GM12864 (cell line): ENCODE measurements at regions not wholly inside any gene's neighbourhood (a gene's known extent, or its start where the extent isn't known, plus 50 kb on each side); places are given as distances from the start of the nearest gene placed in this dataset.

Experiments
- DNase-seq: peaks from one replicate; pipeline ENCODE4 v3.0.0-alpha.2; 2011; ENCODE audit warnings: low read depth
- H3K4me3 ChIP-seq: 2 replicates; pipeline ENCODE4 v1.5.1; 2011; ENCODE audit warnings: mild to moderate bottlenecking, low read depth, low read length, control low read depth
- TF ChIP-seq, protein P1 (sequence below): IDR thresholded peaks from 2 replicates; pipeline ENCODE4 v1.5.1; 2011; ENCODE audit warnings: low read depth, mild to moderate bottlenecking, moderate library complexity, low read length, control low read depth, inconsistent platforms; ENCODE audit errors: missing control alignments

- TF ChIP-seq, protein P1, sequence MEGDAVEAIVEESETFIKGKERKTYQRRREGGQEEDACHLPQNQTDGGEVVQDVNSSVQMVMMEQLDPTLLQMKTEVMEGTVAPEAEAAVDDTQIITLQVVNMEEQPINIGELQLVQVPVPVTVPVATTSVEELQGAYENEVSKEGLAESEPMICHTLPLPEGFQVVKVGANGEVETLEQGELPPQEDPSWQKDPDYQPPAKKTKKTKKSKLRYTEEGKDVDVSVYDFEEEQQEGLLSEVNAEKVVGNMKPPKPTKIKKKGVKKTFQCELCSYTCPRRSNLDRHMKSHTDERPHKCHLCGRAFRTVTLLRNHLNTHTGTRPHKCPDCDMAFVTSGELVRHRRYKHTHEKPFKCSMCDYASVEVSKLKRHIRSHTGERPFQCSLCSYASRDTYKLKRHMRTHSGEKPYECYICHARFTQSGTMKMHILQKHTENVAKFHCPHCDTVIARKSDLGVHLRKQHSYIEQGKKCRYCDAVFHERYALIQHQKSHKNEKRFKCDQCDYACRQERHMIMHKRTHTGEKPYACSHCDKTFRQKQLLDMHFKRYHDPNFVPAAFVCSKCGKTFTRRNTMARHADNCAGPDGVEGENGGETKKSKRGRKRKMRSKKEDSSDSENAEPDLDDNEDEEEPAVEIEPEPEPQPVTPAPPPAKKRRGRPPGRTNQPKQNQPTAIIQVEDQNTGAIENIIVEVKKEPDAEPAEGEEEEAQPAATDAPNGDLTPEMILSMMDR = no peak
Measured at GRCh38 chr14:101001311-101002069, 98.0 kb upstream of the RTL1 start.

GRCh38 chr14:101002738-101003137 is 99.2 kb upstream of the RTL1 start:
- H3K4me3 ChIP-seq = no peak overlapping the region
- TF ChIP-seq, protein P1 = no peak
- no peak for DNase-seq

More at GRCh38 chr14:101001311-101002069, 98.0 kb upstream of the RTL1 start:
- no peak for DNase-seq
- H3K4me3 ChIP-seq = no peak overlapping the region

- H3K4me3 ChIP-seq = no peak overlapping the region
- DNase-seq = no peak
- TF ChIP-seq, protein P1 = no peak
Measured at GRCh38 chr14:101004176-101004575, 100.7 kb upstream of the RTL1 start.

DNA sequence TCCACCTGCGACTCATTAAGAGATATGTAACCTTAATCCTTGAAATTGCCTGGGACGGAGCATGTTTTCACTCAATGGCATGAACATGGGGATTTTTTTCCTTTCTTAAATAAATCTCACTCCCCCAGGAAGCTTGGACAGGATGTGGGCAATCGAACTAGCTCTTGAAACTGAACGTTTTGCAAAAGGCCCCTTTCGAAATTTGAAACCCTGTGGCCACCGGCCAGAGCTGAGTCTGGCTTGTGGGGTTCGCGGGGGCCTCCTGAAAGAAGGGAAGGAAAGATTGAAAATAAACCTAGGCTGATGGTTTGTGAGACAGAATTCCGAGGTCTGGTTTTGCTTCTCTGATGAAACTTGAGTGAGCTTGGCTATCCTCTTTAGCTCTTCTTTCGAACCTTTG is 101.4 kb upstream of the RTL1 start:
- no peak for DNase-seq

GRCh38 chr14:101005447-101005846 is 101.9 kb upstream of the RTL1 start:
- DNase-seq = no peak
- H3K4me3 ChIP-seq = no peak overlapping the region
- TF ChIP-seq, protein P1 = no peak

More for the DNA sequence above, 101.4 kb upstream of the RTL1 start:
- no peak overlapping the region for H3K4me3 ChIP-seq
- TF ChIP-seq, protein P1 = no peak

DNA sequence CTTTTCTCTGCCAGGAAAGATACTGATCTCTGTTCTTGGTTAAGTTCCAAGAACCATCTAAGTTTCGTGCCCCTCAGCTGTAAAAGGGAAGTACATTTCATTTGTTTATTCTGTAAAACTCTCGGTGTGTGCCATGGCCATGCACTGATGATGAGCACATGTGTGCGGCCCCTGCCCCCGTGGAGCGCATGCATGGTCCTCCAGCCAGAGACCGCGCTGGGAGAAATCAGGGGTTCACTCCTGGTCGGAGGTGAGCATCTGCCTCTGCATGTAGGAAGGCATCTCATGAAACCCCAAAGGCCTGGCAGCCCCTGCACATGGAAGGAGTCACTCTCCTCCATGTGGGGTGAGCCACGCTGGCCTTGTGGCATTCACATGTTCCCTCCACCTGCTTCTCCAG is 102.5 kb upstream of the RTL1 start:
- no peak for DNase-seq
- TF ChIP-seq, protein P1 = no peak
- H3K4me3 ChIP-seq = no peak overlapping the region
